Activated CD8-positive, alpha-beta T cell treated with anti-CD3 and anti-CD28 coated beads, Interleukin-2, amount 10 ng/mL, durations not matched to agents 7 days and 5 days (primary cell): ENCODE measurements at regions not wholly inside any gene's neighbourhood (a gene's known extent, or its start where the extent isn't known, plus 50 kb on each side); places are given as distances from the start of the nearest gene placed in this dataset.

Experiments used
- ATAC-seq: fragments of 150-1000 bp; cut with Tn5 transposase; one replicate; pipeline ENCODE4 v1.10.0; 2021; ENCODE audit warnings: moderate library complexity
- CTCF ChIA-PET: fragments of 350-600 bp; sonication (Branson Sonifier 250); formaldehyde crosslinking; loops from one replicate; lab custom pipeline; 2021; ENCODE audit warnings: antibody characterized with exemption; lab: Charles Lee
- POLR2A ChIA-PET: fragments of 350-600 bp; sonication (Branson Sonifier 250); formaldehyde crosslinking; loops from one replicate; lab custom pipeline; 2021; ENCODE audit warnings: antibody characterized with exemption; lab: Charles Lee
- DNase-seq: peaks from one replicate; pipeline ENCODE4 v3.0.0-alpha.2; 2020
- H3K27ac Mint-ChIP-seq: one replicate; pipeline ENCODE4 v1.8.0; 2021; ENCODE audit warnings: mild to moderate bottlenecking, mixed read lengths
- H3K27me3 Mint-ChIP-seq: one replicate; pipeline ENCODE4 v1.8.0; 2021; ENCODE audit warnings: low read depth, mixed read lengths
- H3K36me3 Mint-ChIP-seq: one replicate; pipeline ENCODE4 v1.8.0; 2021; ENCODE audit warnings: low read depth, mixed read lengths
- H3K4me1 Mint-ChIP-seq: one replicate; pipeline ENCODE4 v1.8.0; 2021; ENCODE audit warnings: low read depth, mixed read lengths
- H3K4me3 Mint-ChIP-seq: one replicate; pipeline ENCODE4 v1.8.0; 2021; ENCODE audit warnings: mild to moderate bottlenecking, mixed read lengths
- H3K9me3 Mint-ChIP-seq: one replicate; pipeline ENCODE4 v1.8.0; 2022; ENCODE audit warnings: mixed read lengths; ENCODE audit not compliant: insufficient read depth

DNA sequence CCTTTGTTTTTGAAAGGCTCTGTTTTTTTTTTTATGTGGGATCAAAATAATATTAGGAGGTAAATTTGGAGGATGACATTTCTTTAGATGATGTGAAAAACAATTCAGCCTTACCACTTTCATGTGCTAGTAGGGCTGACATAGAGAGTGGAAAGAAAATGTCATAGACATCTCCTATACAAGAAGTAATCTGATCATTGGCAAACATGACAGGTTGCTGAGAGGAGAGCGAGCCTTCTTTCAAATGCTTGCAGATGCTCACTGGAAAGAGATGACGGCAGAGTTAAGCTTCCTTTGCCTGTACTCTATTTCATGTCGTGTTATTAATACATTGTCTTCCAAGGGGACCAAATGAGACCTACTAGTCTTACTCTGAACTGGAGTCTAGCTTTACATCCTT is 160.1 kb upstream of the DAP start:
- ATAC-seq (no peak), DNase-seq (no peak)
- Mint-ChIP-seq H3K4me3 (no peak overlapping the region), H3K36me3 (no peaks in the 10 kb centered on the region), H3K27ac (no peak overlapping the region), H3K27me3 (peaks cover 10% of the 10 kb centered on the region), H3K9me3 (no peaks in the 10 kb centered on the region), H3K4me1 (no peaks in the 10 kb centered on the region)
- ChIA-PET CTCF (interaction anchor here (1.2 kb wide), 1 partner anchor 67 kb away, joined by 3 read pairs; no protein-coding TSS in a partner anchor), POLR2A (no interaction called here)

DNA sequence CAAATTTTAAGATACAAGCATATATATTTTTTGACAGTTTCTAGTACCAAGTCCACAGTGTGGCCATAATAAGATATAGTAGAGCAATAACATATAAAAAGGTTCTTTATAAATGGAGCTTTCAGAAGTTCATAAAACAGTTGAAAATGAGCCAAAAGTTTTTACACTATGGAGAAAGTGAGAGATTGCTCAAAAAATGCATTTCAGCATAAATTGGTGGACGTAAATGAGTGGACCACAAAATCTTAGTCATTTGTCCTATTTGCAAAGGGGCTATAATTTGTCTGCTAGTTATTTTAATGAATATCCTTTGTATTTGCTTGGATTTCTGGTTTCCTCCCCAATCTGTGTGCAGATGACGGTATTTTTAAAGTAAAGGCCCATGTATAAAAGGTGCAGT is 159.4 kb upstream of the DAP start:
- H3K9me3 Mint-ChIP-seq: no peaks in the 10 kb centered on the region
- H3K36me3 Mint-ChIP-seq: no peaks in the 10 kb centered on the region
- peaks cover 10% of the 10 kb centered on the region for H3K27me3 Mint-ChIP-seq
- no peak for ATAC-seq
- no peak for DNase-seq
- ChIA-PET CTCF (no interaction called here), POLR2A (no interaction called here)
- H3K4me3 Mint-ChIP-seq: no peak overlapping the region
- no peak overlapping the region for H3K27ac Mint-ChIP-seq
- H3K4me1 Mint-ChIP-seq: no peaks in the 10 kb centered on the region

DNA sequence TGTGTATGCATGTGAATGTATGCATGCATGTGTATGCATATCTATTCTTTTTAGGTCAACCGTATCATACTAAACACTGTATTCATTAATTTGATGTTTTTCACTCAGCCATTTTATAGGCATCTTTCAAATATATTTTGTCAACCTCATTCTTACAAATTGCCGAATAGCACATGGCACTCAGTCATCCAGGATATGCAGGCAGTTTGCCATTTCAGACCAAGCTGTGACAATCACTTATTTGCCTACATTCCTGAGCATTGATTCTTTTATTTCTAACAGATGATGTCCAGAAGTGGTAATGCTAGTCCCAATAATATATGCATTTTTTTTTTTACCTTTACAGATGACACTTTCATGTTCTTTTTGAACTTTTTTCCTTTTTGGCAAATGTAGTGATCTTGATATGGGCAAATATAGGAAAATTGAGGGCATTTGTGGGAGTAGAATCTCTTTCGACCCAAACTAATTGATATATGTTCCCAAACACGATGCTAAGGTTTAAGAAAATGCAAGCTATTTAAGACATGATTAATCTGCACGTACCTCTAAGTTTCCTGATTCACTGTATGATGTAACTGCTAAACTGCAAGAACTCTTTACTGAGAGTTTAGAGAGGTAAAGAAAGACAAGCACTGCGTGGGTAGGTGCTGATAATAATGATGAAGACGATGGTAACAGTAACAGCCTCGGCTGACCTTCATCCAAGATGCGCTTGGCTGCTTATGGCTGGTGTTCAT is 153.9 kb upstream of the DAP start:
- peaks cover 15% of the 10 kb centered on the region for H3K27me3 Mint-ChIP-seq
- H3K4me1 Mint-ChIP-seq: no peaks in the 10 kb centered on the region
- no peak overlapping the region for H3K27ac Mint-ChIP-seq
- ATAC-seq: no peak
- H3K9me3 Mint-ChIP-seq: no peaks in the 10 kb centered on the region
- no peak overlapping the region for H3K4me3 Mint-ChIP-seq
- no peak for DNase-seq
- ChIA-PET POLR2A (no interaction called here), CTCF (no interaction called here)
- no peaks in the 10 kb centered on the region for H3K36me3 Mint-ChIP-seq

DNA sequence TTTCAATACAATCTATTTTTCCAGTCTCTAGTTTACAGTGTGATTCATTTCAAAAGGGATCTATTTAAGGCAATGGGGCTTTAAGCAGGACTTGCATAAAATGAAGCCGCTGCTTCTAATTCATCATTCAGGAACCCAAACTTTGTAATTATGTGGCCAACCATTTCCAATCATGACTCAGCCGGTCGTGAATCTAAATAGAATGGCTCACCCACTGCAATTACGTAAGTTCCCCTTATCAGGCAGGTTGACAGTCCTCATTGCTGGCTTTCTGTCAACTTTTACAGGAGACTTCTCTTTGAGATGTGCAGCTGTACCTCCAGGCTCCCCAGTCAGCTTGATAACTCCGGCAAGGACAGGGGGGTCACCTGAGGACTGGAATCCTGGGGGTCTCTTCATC is 152.8 kb upstream of the DAP start:
- H3K36me3 Mint-ChIP-seq: no peaks in the 10 kb centered on the region
- H3K4me1 Mint-ChIP-seq: no peaks in the 10 kb centered on the region
- ChIA-PET CTCF (no interaction called here), POLR2A (no interaction called here)
- H3K9me3 Mint-ChIP-seq: no peaks in the 10 kb centered on the region
- DNase-seq: no peak
- ATAC-seq: no peak
- no peak overlapping the region for H3K4me3 Mint-ChIP-seq
- peaks cover 15% of the 10 kb centered on the region for H3K27me3 Mint-ChIP-seq
- no peak overlapping the region for H3K27ac Mint-ChIP-seq

DNA sequence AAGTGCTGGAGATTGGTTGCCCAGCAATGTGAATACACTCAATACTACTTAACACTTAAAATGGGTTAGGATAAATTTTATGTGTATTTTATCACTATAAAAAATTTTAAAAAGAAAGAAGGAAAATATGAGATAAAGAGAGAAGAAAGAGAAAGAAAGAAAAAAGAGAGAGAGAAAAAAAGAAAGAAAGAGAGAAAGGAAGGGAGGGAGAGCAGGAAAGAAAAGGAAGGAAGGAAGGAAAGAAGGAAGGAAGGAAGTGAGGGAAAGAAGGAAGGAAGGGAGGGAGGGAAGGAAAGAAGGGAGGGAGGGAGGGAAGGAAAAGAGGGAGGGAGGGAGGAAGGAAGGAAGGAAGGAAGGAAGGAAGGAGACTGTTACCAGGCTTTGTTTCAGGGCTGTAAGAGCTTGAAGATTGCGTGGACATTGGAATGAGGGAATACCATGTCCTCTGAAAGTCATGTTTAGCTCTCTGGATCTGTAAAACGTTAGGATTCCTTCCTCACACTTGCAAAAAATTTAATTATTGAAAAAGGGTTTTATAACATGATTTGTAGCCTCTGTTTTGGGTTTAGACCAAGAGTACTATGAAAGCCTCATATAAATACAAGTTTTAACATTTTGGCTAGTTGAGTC is 152.3 kb upstream of the DAP start:
- Mint-ChIP-seq H3K27me3 (peaks cover 14% of the 10 kb centered on the region), H3K27ac (no peak overlapping the region), H3K4me1 (no peaks in the 10 kb centered on the region), H3K9me3 (no peaks in the 10 kb centered on the region), H3K36me3 (no peaks in the 10 kb centered on the region), H3K4me3 (no peak overlapping the region)
- ATAC-seq (no peak), DNase-seq (no peak)
- ChIA-PET CTCF (no interaction called here), POLR2A (no interaction called here)

DNA sequence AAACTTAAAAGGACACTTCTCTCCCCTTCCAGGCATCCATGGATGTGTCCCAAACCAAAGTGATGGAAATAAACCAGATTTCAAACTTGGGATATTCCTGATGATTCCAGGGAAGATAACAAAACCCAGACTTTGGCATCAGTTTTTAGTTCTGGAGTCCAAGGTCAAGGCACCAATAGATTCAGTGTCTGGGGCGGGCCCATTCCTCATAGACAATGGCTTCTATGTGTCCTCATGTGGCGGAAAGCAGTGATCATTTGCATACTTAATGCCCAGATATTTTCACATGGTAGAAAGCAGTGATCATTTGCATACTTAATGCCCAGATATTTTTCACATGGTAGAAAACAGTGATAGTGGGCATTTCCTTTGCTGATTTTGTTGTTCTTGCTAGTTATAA is 151.4 kb upstream of the DAP start:
- ATAC-seq (no peak), DNase-seq (no peak)
- Mint-ChIP-seq H3K27ac (no peak overlapping the region), H3K36me3 (no peaks in the 10 kb centered on the region), H3K4me3 (no peak overlapping the region), H3K9me3 (no peaks in the 10 kb centered on the region), H3K27me3 (peaks cover 14% of the 10 kb centered on the region), H3K4me1 (no peaks in the 10 kb centered on the region)
- ChIA-PET CTCF (no interaction called here), POLR2A (no interaction called here)

DNA sequence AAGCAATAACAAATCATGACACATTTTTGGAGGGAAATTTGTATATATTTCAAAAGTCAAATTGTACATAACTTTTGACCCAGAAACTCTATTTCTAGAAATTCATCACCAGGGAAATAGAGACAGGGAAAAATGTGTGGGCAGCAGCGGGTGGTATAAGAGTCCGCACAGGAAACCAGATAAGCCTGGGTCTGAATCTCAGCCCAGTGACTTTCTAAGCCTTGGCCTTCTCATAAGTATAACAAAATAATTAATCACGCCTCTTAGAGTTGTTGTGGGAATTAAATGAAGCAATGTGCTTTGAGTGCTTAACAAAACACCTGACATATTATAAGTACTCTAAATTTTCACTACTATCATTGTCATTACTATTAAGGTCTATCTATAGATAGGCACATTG is 149.2 kb upstream of the DAP start:
- no peaks in the 10 kb centered on the region for H3K9me3 Mint-ChIP-seq
- no peak for ATAC-seq
- POLR2A ChIA-PET: no interaction called here
- DNase-seq: no peak
- H3K36me3 Mint-ChIP-seq: no peaks in the 10 kb centered on the region
- H3K27ac Mint-ChIP-seq: no peak overlapping the region
- no peaks in the 10 kb centered on the region for H3K4me1 Mint-ChIP-seq
- peaks cover 14% of the 10 kb centered on the region for H3K27me3 Mint-ChIP-seq
- no peak overlapping the region for H3K4me3 Mint-ChIP-seq
- CTCF ChIA-PET: no interaction called here

DNA sequence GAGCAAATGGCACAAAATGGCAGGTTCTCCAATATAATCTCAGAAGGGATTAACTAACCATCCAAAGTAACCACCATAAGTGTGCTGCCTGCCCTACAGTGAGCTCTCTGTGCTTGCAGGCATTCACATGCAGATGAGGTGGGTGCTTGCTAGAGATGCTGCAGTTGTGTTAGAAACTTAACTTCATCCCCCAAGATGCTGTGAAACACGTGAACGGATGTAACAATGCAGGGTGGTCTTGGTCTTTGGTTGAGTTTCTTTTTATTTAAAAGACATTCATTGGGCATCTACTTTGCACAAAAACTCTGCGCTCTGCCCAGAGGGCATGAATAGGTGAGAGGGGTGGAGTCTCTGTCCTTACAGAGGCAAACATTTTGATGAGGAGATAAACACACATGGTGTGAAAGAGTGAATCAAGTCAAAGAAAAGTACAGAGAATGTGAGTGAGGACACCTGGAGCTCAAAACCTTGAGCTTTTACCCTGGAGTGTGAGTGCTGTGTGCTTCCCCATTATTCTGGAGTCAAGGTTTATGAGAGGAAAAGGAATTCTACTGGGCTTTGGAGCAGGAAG is 143.9 kb upstream of the DAP start:
- Mint-ChIP-seq H3K9me3 (no peaks in the 10 kb centered on the region), H3K27me3 (peaks cover 10% of the 10 kb centered on the region), H3K36me3 (no peaks in the 10 kb centered on the region), H3K27ac (no peak overlapping the region), H3K4me3 (no peak overlapping the region), H3K4me1 (no peaks in the 10 kb centered on the region)
- ChIA-PET CTCF (no interaction called here), POLR2A (no interaction called here)
- ATAC-seq (no peak), DNase-seq (no peak)

DNA sequence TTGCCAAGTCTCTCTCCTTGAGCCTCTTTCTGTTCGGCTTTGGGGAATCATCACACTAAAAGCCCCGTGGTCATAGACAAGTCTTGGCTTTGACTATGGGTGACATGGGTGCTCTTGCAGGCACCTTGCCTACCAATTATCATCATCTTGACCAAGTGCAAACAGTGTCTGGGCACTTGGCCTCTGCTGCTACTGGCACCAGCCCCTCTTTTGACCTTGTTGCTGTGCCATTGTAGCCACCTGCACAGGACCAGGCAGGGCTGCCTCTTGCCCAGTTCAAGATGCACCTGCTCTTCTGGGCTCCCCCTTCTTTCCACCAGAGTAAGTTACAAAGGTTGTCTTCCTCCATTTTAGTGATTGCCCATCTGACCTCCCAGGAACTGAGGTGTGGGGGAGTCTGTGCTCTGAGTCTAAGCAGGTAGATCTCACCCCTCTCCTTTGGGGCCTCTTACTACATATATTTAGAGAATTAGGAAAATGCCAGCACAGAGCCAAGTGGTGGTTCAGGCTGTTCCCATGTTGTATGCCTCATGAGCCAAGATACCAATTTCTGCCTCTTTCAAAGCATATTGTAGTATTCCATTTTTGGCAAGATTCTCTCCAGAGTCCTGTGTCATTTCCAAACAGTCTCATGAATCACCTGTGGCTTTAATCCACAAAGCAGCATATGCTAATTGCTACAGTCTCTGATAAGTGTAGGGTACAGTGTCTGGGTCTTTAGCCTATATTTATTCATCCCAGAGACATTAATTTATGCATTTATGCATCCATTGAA is 142.9 kb upstream of the DAP start:
- Mint-ChIP-seq H3K27ac (no peak overlapping the region), H3K27me3 (peaks cover 12% of the 10 kb centered on the region), H3K4me1 (no peaks in the 10 kb centered on the region), H3K36me3 (no peaks in the 10 kb centered on the region), H3K9me3 (no peaks in the 10 kb centered on the region), H3K4me3 (no peak overlapping the region)
- ChIA-PET POLR2A (no interaction called here), CTCF (no interaction called here)
- ATAC-seq: no peak
- DNase-seq: no peak

DNA sequence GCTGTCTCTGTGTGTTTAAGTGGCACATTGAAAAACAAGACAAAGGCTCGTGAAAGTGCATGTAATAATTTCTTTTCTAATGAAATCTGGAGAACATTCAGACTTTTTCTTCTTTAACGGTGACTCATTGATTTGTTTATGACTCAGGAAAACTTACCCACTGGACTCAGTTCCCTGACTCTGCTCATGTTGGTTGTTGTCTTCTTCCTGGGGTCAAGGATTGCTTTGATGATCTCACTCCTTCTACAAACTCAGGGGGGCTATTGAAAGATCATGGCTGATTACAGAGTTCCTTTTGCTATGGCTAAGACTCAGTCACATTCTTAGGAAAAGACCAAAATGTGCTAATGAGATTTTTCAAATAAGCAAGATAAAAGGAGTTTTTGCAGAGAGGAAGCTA is 141.1 kb upstream of the DAP start:
- ATAC-seq (no peak), DNase-seq (no peak)
- no peak overlapping the region for H3K27ac Mint-ChIP-seq
- H3K36me3 Mint-ChIP-seq: no peaks in the 10 kb centered on the region
- no peaks in the 10 kb centered on the region for H3K9me3 Mint-ChIP-seq
- no peak overlapping the region for H3K4me3 Mint-ChIP-seq
- ChIA-PET CTCF (no interaction called here), POLR2A (no interaction called here)
- H3K27me3 Mint-ChIP-seq: peaks cover 10% of the 10 kb centered on the region
- no peaks in the 10 kb centered on the region for H3K4me1 Mint-ChIP-seq

DNA sequence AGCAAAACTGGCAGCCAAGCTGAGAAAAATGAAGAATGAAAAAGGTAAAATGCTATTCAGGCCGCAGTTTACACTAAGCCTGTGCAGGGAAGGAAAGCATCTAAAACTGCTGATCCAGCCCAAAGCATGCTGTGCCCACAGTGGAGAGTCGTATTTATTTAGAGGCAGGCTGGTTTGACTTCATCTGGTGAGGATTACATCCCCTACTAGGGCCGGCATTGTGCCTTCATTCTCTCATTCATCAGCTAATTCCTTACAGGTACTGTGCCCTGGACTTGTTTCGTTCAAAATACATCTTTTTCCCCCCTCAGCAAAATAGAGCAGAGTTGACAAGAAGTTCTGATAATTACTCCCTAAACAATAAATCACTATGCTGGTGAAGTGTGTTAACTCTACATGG is 137.5 kb upstream of the DAP start:
- Mint-ChIP-seq H3K36me3 (no peaks in the 10 kb centered on the region), H3K4me1 (no peaks in the 10 kb centered on the region), H3K9me3 (no peaks in the 10 kb centered on the region), H3K27ac (no peak overlapping the region), H3K27me3 (peaks cover 8% of the 10 kb centered on the region), H3K4me3 (no peak overlapping the region)
- CTCF ChIA-PET: no interaction called here
- ATAC-seq (no peak), DNase-seq (no peak)
- POLR2A ChIA-PET: no interaction called here

DNA sequence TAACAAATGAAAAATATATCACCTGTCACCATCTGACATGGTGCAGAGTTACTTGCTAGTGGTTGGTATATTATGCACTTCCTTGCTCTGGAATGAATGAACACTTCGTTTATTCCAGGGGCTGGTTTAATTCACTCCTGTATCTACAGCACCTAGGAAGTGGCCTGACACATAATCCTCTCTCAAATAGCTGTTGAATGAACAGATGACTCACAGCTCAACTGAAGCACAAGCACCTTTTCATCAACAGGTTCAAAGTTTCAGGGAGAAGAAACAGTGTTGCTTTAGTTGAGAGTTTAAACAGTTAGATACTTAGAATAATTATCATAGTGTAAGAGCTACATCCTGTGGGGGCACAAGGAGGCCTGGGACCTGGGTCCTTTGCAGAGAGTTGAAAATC is 135.0 kb upstream of the DAP start:
- Mint-ChIP-seq H3K4me1 (no peaks in the 10 kb centered on the region), H3K4me3 (no peak overlapping the region), H3K27me3 (peaks cover 8% of the 10 kb centered on the region), H3K9me3 (no peaks in the 10 kb centered on the region), H3K27ac (no peak overlapping the region), H3K36me3 (no peaks in the 10 kb centered on the region)
- ChIA-PET POLR2A (no interaction called here), CTCF (no interaction called here)
- ATAC-seq (no peak), DNase-seq (no peak)
